ENCODE measurements at regions not wholly inside any gene's neighbourhood (a gene's known extent, or its start where the extent isn't known, plus 50 kb on each side); places are given as distances from the start of the nearest gene placed in this dataset.

GRCh38 chr3:31064021-31064420, 169.6 kb upstream of the GADL1 start:
- no peak for DNase-seq (ENCODE audit: low spot score)
- TF ChIP-seq CTCF (IDR thresholded peaks at IDR 0.05; ENCODE audit: borderline replicate concordance, control extremely low read depth, extremely low read depth, insufficient read depth, missing control alignments), result no peak
- in situ Hi-C loops (cut with MboI; ENCODE audit: low sequenced_read_pairs, unreplicated experiment), result no loop called here

GRCh38 chr3:31065765-31066164, 171.3 kb upstream of the GADL1 start:
- DNase-seq (ENCODE audit: low spot score), result no peak
- TF ChIP-seq CTCF (IDR thresholded peaks at IDR 0.05; ENCODE audit: borderline replicate concordance, control extremely low read depth, extremely low read depth, insufficient read depth, missing control alignments), result no peak
- in situ Hi-C loops (cut with MboI; ENCODE audit: low sequenced_read_pairs, unreplicated experiment), result no loop called here

GRCh38 chr3:31067004-31067403, 172.5 kb upstream of the GADL1 start:
- in situ Hi-C loops (cut with MboI; ENCODE audit: low sequenced_read_pairs, unreplicated experiment), result no loop called here
- no peak for DNase-seq (ENCODE audit: low spot score)
- no peak for TF ChIP-seq CTCF (IDR thresholded peaks at IDR 0.05; ENCODE audit: borderline replicate concordance, control extremely low read depth, extremely low read depth, insufficient read depth, missing control alignments)

- no peak for DNase-seq (ENCODE audit: low spot score)
- in situ Hi-C loops (cut with MboI; ENCODE audit: low sequenced_read_pairs, unreplicated experiment), result no loop called here
- TF ChIP-seq CTCF (IDR thresholded peaks at IDR 0.05; ENCODE audit: borderline replicate concordance, control extremely low read depth, extremely low read depth, insufficient read depth, missing control alignments), result no peak
Observed at GRCh38 chr3:31075471-31075870, 181.0 kb upstream of the GADL1 start.

- TF ChIP-seq CTCF (IDR thresholded peaks at IDR 0.05; ENCODE audit: borderline replicate concordance, control extremely low read depth, extremely low read depth, insufficient read depth, missing control alignments), result no peak
- no peak for DNase-seq (ENCODE audit: low spot score)
- in situ Hi-C loops (cut with MboI; ENCODE audit: low sequenced_read_pairs, unreplicated experiment), result no loop called here
Observed at GRCh38 chr3:31075876-31076275, 181.4 kb upstream of the GADL1 start.

GRCh38 chr3:31077021-31077601, 182.7 kb upstream of the GADL1 start:
- in situ Hi-C loops (cut with MboI; ENCODE audit: low sequenced_read_pairs, unreplicated experiment), result no loop called here
- no peak for DNase-seq (ENCODE audit: low spot score)
- no peak for TF ChIP-seq CTCF (IDR thresholded peaks at IDR 0.05; ENCODE audit: borderline replicate concordance, control extremely low read depth, extremely low read depth, insufficient read depth, missing control alignments)

GRCh38 chr3:31077826-31078225, 183.4 kb upstream of the GADL1 start:
- no peak for DNase-seq (ENCODE audit: low spot score)
- no peak for TF ChIP-seq CTCF (IDR thresholded peaks at IDR 0.05; ENCODE audit: borderline replicate concordance, control extremely low read depth, extremely low read depth, insufficient read depth, missing control alignments)
- in situ Hi-C loops (cut with MboI; ENCODE audit: low sequenced_read_pairs, unreplicated experiment), result no loop called here

Data from GM13976 (cell line).